AG10803 (cell line): ENCODE measurements at regions not wholly inside any gene's neighbourhood (a gene's known extent, or its start where the extent isn't known, plus 50 kb on each side); places are given as distances from the start of the nearest gene placed in this dataset.

Experiments
- DNase-seq: peaks from one replicate; pipeline ENCODE4 v3.0.0; 2010; ENCODE audit warnings: low read depth
- H3K4me3 ChIP-seq: 2 replicates; pipeline ENCODE4 v1.5.1; 2011; ENCODE audit warnings: mild to moderate bottlenecking, low read length, control low read depth
- CTCF ChIP-seq: conservative IDR thresholded peaks from 2 replicates; pipeline ENCODE4 v1.5.1; 2011; ENCODE audit warnings: mild to moderate bottlenecking, low read length, control low read depth, inconsistent platforms

GRCh38 chr5:30279237-30279636, 914.2 kb upstream of the CDH6 start:
- TF ChIP-seq CTCF = no peak
- DNase-seq = peak; percentile 1
- no peak overlapping the region for H3K4me3 ChIP-seq

GRCh38 chr5:30267026-30267425, 926.5 kb upstream of the CDH6 start:
- TF ChIP-seq CTCF = no peak
- H3K4me3 ChIP-seq = no peak overlapping the region
- no peak for DNase-seq

- TF ChIP-seq CTCF = no peak
- no peak overlapping the region for H3K4me3 ChIP-seq
- no peak for DNase-seq
Observed at GRCh38 chr5:30239331-30240022, 954.0 kb upstream of the CDH6 start.

GRCh38 chr5:30237189-30237588, 956.3 kb upstream of the CDH6 start:
- DNase-seq = no peak
- H3K4me3 ChIP-seq = no peak overlapping the region
- TF ChIP-seq CTCF = no peak

- no peak for TF ChIP-seq CTCF
- no peak overlapping the region for H3K4me3 ChIP-seq
- no peak for DNase-seq
Observed at GRCh38 chr5:30209755-30210154, 983.7 kb upstream of the CDH6 start.

- no peak overlapping the region for H3K4me3 ChIP-seq
- no peak for TF ChIP-seq CTCF
- DNase-seq = no peak
Observed at GRCh38 chr5:30197662-30198061, 995.8 kb upstream of the CDH6 start.

GRCh38 chr5:30195036-30195435, 998.5 kb upstream of the CDH6 start:
- no peak for TF ChIP-seq CTCF
- DNase-seq = no peak

More at GRCh38 chr5:30195036-30195435, 998.5 kb upstream of the CDH6 start:
- no peak overlapping the region for H3K4me3 ChIP-seq
